Neural crest cell (in vitro differentiated cells): ENCODE measurements at regions not wholly inside any gene's neighbourhood (a gene's known extent, or its start where the extent isn't known, plus 50 kb on each side); places are given as distances from the start of the nearest gene placed in this dataset.
A peak's percentile ranks its signal among the peaks of the same experiment; 100 is the strongest.

Experiments
- DNase-seq: peaks from one replicate; pipeline ENCODE4 v3.0.0; 2021; ENCODE audit warnings: low read depth, mixed read lengths, low spot score
- H3K27ac Mint-ChIP-seq: one replicate; pipeline ENCODE4 v1.8.0; 2021; ENCODE audit warnings: mild to moderate bottlenecking, mixed read lengths; ENCODE audit not compliant: unreplicated experiment
- H3K27me3 Mint-ChIP-seq: 2 replicates; pipeline ENCODE4 v1.8.0; 2021; ENCODE audit warnings: low read depth, mild to moderate bottlenecking, mixed read lengths
- H3K36me3 Mint-ChIP-seq: 2 replicates; pipeline ENCODE4 v1.8.0; 2021; ENCODE audit warnings: low read depth, mild to moderate bottlenecking, mixed read lengths
- H3K4me1 Mint-ChIP-seq: 2 replicates; pipeline ENCODE4 v1.8.0; 2021; ENCODE audit warnings: mixed read lengths
- H3K4me3 Mint-ChIP-seq: one replicate; pipeline ENCODE4 v1.8.0; 2021; ENCODE audit warnings: mild to moderate bottlenecking, mixed read lengths
- H3K9me3 Mint-ChIP-seq: 2 replicates; pipeline ENCODE4 v1.8.0; 2021; ENCODE audit warnings: mixed read lengths
- TF ChIP-seq, protein P1 (sequence below): fragments of 200-600 bp; sonication (generic); conservative IDR thresholded peaks from 2 replicates; pipeline ENCODE4 v1.5.0; 2021; ENCODE audit warnings: antibody characterized with exemption, mild to moderate bottlenecking

DNA sequence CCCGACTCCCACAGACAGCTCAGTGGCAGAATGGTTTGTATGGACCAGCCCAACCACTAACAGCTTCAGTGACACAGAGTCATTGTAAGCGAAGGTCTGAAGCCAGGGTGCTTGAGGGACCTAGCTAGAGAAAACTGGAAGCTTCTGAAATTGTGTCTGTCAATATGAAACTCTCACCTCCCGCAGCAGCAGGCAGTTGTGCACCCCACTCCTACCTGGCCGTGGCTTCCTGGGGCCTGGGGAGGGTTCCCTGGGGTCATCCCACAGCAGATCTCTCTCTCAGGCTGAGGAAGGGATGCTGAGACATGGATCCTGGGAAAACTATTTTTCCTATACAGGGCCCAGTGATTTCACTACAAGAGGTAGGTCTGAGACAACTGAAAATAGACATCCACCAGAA is 229.5 kb downstream of the TFCP2L1 start:
- no peak for DNase-seq
- Mint-ChIP-seq H3K27me3 (peaks cover 2% of the 10 kb centered on the region), H3K4me3 (no peak overlapping the region), H3K36me3 (no peaks in the 10 kb centered on the region), H3K27ac (no peak overlapping the region), H3K9me3 (peaks cover 7% of the 10 kb centered on the region), H3K4me1 (no peaks in the 10 kb centered on the region)
- TF ChIP-seq, protein P1, sequence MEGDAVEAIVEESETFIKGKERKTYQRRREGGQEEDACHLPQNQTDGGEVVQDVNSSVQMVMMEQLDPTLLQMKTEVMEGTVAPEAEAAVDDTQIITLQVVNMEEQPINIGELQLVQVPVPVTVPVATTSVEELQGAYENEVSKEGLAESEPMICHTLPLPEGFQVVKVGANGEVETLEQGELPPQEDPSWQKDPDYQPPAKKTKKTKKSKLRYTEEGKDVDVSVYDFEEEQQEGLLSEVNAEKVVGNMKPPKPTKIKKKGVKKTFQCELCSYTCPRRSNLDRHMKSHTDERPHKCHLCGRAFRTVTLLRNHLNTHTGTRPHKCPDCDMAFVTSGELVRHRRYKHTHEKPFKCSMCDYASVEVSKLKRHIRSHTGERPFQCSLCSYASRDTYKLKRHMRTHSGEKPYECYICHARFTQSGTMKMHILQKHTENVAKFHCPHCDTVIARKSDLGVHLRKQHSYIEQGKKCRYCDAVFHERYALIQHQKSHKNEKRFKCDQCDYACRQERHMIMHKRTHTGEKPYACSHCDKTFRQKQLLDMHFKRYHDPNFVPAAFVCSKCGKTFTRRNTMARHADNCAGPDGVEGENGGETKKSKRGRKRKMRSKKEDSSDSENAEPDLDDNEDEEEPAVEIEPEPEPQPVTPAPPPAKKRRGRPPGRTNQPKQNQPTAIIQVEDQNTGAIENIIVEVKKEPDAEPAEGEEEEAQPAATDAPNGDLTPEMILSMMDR, result no peak

DNA sequence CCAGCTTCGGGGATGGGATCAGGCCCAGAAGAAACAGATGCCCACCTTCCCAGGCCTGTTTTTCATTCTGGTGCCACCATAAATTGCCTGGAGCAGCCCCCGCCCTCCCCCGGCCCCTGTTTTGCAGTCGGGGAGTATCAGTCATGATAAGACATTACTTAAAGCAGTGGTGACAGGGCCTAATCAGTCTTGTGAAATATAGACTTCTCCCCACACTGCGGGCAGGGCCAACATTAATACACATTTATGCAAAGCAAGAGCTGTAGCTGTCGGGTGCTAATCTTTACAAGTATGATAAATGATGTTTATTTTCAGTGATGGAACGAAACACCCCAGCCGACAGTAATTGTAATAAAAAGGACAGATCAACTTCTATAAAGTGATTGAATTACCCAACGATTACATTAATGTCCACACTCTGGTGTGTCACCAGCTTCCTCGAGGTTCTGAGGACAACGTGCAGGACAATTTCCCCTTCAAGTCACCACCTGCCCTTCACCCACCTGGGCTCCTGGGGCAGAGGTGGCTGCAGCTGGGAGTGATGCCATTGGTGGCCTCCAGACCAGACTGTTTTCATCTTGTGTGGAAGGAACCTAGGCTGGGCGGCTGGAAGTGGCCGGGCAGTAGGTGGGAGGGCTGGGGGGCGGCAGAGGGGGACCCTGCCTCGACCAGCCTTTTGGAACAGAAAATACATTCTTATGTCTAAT is 226.0 kb downstream of the TFCP2L1 start:
- Mint-ChIP-seq H3K36me3 (no peaks in the 10 kb centered on the region), H3K27me3 (peaks cover 2% of the 10 kb centered on the region), H3K9me3 (peaks cover 2% of the 10 kb centered on the region), H3K4me3 (no peak overlapping the region), H3K27ac (no peak overlapping the region), H3K4me1 (peaks cover 6% of the 10 kb centered on the region)
- no peak for DNase-seq
- TF ChIP-seq, protein P1, result no peak

DNA sequence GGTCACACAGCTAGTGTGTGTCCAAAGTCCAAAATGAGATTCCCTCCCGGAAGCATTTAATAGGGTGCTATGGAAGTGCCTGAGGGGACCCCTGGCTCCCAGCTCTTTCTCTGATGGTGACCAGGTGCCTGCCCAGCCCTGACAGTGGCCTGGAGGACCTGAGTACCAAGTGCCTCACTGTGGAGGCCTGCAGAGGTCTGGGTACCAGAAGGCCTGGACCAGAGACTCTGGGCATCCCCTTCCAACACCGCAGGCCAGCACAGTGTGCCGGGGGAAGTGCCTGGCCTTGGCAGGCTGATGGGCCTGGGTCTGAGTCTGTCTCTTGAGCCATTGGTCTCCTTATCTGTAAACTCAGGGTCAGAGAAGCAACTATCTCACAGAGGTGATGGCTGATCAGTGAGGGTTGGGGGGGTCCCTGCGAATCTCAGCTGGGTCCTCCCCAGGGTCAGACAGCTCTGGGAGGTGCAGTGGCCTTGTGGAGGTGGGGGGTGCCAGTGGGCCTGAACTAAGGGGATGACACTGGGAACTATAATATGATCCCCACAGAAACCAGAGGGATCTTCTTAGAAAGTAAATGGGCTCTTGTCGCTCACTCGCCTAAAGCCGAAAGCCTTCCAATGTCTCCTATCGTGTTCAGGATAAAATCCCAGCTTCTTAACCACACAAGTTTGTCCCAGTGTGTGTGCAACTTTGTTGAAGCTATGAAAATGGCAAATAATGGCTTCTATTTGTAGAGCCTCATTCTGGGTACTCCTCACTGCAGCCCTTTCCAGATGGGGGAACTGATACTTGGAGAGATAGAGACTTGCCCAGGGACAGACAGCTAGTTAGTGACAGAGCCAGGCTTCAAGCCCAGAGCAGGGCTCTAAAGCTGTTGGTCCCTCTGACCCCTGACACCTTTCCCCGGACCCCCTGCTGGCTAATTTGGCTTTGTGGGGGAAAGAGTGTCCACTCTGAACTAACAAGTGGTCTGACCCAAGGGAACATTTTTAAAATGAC is 225.1 kb downstream of the TFCP2L1 start:
- peaks cover 6% of the 10 kb centered on the region for H3K4me1 Mint-ChIP-seq
- DNase-seq, result no peak
- TF ChIP-seq, protein P1, result no peak
- H3K27me3 Mint-ChIP-seq, result no peaks in the 10 kb centered on the region
- H3K9me3 Mint-ChIP-seq, result no peaks in the 10 kb centered on the region
- no peaks in the 10 kb centered on the region for H3K36me3 Mint-ChIP-seq
- H3K4me3 Mint-ChIP-seq, result no peak overlapping the region
- H3K27ac Mint-ChIP-seq, result peak overlapping the region; percentile 60

DNA sequence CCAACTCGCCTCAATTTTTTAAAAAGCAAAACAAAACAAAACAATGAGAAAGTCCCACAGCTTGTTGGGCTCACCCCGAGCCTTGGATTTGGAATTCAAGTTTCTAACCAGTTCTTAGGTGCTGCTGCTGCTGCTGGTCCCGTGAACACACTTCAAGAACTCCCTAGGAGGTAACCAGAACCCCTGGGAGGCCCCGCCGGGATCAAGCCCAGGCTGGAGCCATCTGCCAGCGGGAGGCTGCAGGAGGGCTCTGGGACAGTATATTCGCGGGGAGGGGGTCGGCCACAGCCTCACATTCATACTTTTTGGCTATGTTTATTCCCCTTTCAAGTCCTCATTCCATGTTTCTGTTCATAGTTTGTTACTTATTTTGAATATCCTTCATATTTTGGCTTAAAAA is 223.4 kb downstream of the TFCP2L1 start:
- DNase-seq, result no peak
- no peak overlapping the region for H3K4me3 Mint-ChIP-seq
- no peaks in the 10 kb centered on the region for H3K36me3 Mint-ChIP-seq
- H3K27me3 Mint-ChIP-seq, result no peaks in the 10 kb centered on the region
- no peaks in the 10 kb centered on the region for H3K9me3 Mint-ChIP-seq
- H3K4me1 Mint-ChIP-seq, result peaks cover 6% of the 10 kb centered on the region
- TF ChIP-seq, protein P1, result no peak
- H3K27ac Mint-ChIP-seq, result no peak overlapping the region

DNA sequence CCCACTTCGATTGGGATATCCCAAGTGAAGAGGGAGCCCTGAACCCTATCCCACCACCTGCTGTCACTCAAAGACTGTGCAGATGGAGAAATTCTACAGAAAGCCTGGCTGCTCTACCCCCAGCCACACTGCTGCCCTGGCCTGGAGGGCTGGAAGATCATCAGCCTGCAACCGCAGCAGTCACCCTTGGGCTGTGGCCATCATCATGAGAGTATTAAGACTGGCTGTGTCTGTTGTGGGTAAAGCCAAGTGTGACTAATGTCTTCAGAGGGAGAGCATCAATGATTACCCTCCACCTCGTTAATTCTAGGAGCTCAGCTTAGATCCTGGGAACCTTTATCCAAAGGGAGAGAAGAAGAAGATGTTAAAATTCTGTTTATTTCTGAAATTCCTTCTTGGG is 221.5 kb downstream of the TFCP2L1 start:
- no peak overlapping the region for H3K27ac Mint-ChIP-seq
- DNase-seq, result no peak
- TF ChIP-seq, protein P1, result no peak
- H3K9me3 Mint-ChIP-seq, result no peaks in the 10 kb centered on the region
- no peaks in the 10 kb centered on the region for H3K27me3 Mint-ChIP-seq
- H3K36me3 Mint-ChIP-seq, result no peaks in the 10 kb centered on the region
- no peak overlapping the region for H3K4me3 Mint-ChIP-seq
- peaks cover 6% of the 10 kb centered on the region for H3K4me1 Mint-ChIP-seq
